K562 (cell line): ENCODE measurements at regions not wholly inside any gene's neighbourhood (a gene's known extent, or its start where the extent isn't known, plus 50 kb on each side); places are given as distances from the start of the nearest gene placed in this dataset.

Experiments
- ATAC-seq: fragments of 200-7000 bp; cut with Tn5 transposase; 3 replicates; pipeline ENCODE4 v1.9.1; 2020; ENCODE audit warnings: moderate library complexity
- BruUV-seq: library from RNA; stranded (reverse); fragments of 400-500 nt; replicated peaks from 2 replicates; lab custom pipeline; 2021; lab: Mats Ljungman, UMichigan
- CTCF ChIA-PET: fragments of 300-600 bp; formaldehyde crosslinking; extraction: SDS; loops from one replicate; lab custom pipeline; 2021; ENCODE audit warnings: low intra/inter-chr PET ratio; lab: Yijun Ruan, JAX
- POLR2A ChIA-PET: fragments of 300-600, 350-650 bp; sonication (Branson Sonifier 250); formaldehyde crosslinking; extraction: SDS; loops from one replicate; lab custom pipeline; 2021; ENCODE audit warnings: antibody characterized with exemption, inconsistent platforms; lab: Yijun Ruan, JAX
- DNase-seq, 4 experiments: peaks; one replicate each; pipeline versions ENCODE4 v3.0.0 to v3.0.0-alpha.2; 2011 to 2018; ENCODE audit warnings: low spot score in 3 of 4, mixed read lengths in 3 of 4; ENCODE audit errors: extremely low read depth in 1 of 4
- FAIRE-seq: peaks from 2 replicates; lab custom pipeline; 2011; peaks lifted over from hg19 to GRCh38; lab: Jason Lieb, UNC
- H2AFZ ChIP-seq: 2 replicates; pipeline ENCODE4 v1.6.0; 2011; ENCODE audit warnings: low read depth, low read length, control low read depth, inconsistent platforms
- H3K27ac ChIP-seq: fragments of 200-600 bp; 3 replicates; pipeline ENCODE4 v1.8.0; 2011; ENCODE audit warnings: low read depth, mild to moderate bottlenecking, control low read depth, inconsistent platforms, low read length, moderate library complexity, mixed read lengths; ENCODE audit errors: extremely low read depth
- H3K27me3 ChIP-seq, 2 experiments: fragments of 300-600 bp in 1 of 2; 2 replicates in 1 of 2; 3 replicates in 1 of 2; pipeline versions ENCODE4 v1.6.0 to v1.8.0; 2011; ENCODE audit warnings: inconsistent platforms in 2 of 2, low read length in 2 of 2, mild to moderate bottlenecking in 1 of 2, mixed read lengths in 1 of 2, moderate library complexity in 1 of 2; ENCODE audit not compliant: control insufficient read depth in 2 of 2, insufficient read depth in 2 of 2
- H3K36me3 ChIP-seq: fragments of 300-600 bp; 3 replicates; pipeline ENCODE4 v1.8.0; 2011; ENCODE audit warnings: mild to moderate bottlenecking, low read length, inconsistent platforms; ENCODE audit not compliant: control insufficient read depth, insufficient read depth
- H3K4me1 ChIP-seq, 2 experiments: fragments of 200-600 bp in 1 of 2; replicated peaks in 1 of 2; 2 replicates in 1 of 2; 3 replicates in 1 of 2; pipeline versions ENCODE4 v1.5.1 to v1.8.0; 2011; ENCODE audit warnings: inconsistent platforms in 2 of 2, low read length in 2 of 2, mild to moderate bottlenecking in 1 of 2, mixed read lengths in 1 of 2, moderate library complexity in 1 of 2; ENCODE audit not compliant: control insufficient read depth in 2 of 2, insufficient read depth in 2 of 2
- H3K4me2 ChIP-seq: 2 replicates; pipeline ENCODE4 v1.6.1; 2011; ENCODE audit warnings: low read length, control low read depth, inconsistent platforms, mixed read lengths; ENCODE audit not compliant: insufficient read depth
- H3K4me3 ChIP-seq: fragments of 200-600 bp; sonication (generic), shearing (Covaris generic); 2 replicates; pipeline ENCODE4 v1.5.1; 2016; ENCODE audit warnings: control low read depth, inconsistent platforms
- H3K79me2 ChIP-seq: fragments of 200-600 bp; 3 replicates; pipeline ENCODE4 v1.8.0; 2011; ENCODE audit warnings: low read length, inconsistent platforms; ENCODE audit not compliant: control insufficient read depth, insufficient read depth
- H3K9ac ChIP-seq, 2 experiments: 2 replicates each; pipeline versions ENCODE4 v1.6.0 to v1.6.1; 2011; ENCODE audit warnings: low read depth in 2 of 2, low read length in 2 of 2, control low read depth in 1 of 2, inconsistent platforms in 1 of 2, mild to moderate bottlenecking in 1 of 2, mixed read lengths in 1 of 2; ENCODE audit not compliant: insufficient read depth in 1 of 2
- H3K9me1 ChIP-seq: one replicate; pipeline ENCODE4 v1.6.0; 2011; ENCODE audit warnings: inconsistent platforms, mild to moderate bottlenecking, low read length, moderate library complexity; ENCODE audit not compliant: control insufficient read depth, insufficient read depth
- H3K9me3 ChIP-seq: replicated peaks from 2 replicates; pipeline ENCODE4 v1.5.1; 2011; ENCODE audit warnings: low read depth, low read length, inconsistent platforms; ENCODE audit not compliant: control insufficient read depth, insufficient read depth
- H4K20me1 ChIP-seq: replicated peaks from 2 replicates; pipeline ENCODE4 v1.6.1; 2011; ENCODE audit warnings: low read length, inconsistent platforms, mixed read lengths; ENCODE audit not compliant: control insufficient read depth, insufficient read depth
- ARID2 ChIP-seq: fragments of 450-650 bp; IDR thresholded peaks from 2 replicates; pipeline ENCODE4 v1.6.1; 2017; ENCODE audit warnings: antibody characterized with exemption, mild to moderate bottlenecking
- CBFA2T2 ChIP-seq: fragments of 450-650 bp; conservative IDR thresholded peaks from 2 replicates; pipeline ENCODE4 v1.6.1; 2017; ENCODE audit warnings: mild to moderate bottlenecking
- GABPB2 ChIP-seq: fragments of 250-450 bp; sonication (Bioruptor Pico); conservative IDR thresholded peaks from 2 replicates; pipeline ENCODE4 v1.5.1; 2021; ENCODE audit warnings: mild to moderate bottlenecking
- HNRNPL ChIP-seq: fragments of 200-400 bp; formaldehyde crosslinking; IDR thresholded peaks from 2 replicates; pipeline ENCODE4 v1.6.1; 2017; ENCODE audit warnings: low read depth, mild to moderate bottlenecking, low read length
- MTA3 ChIP-seq: fragments of 450-650 bp; formaldehyde crosslinking; IDR thresholded peaks from 2 replicates; pipeline ENCODE4 v1.6.1; 2017; ENCODE audit warnings: mild to moderate bottlenecking, borderline replicate concordance
- NR4A1 ChIP-seq, 2 experiments: fragments of 250-450 bp in 1 of 2; fragments of 450-650 bp in 1 of 2; sonication (Bioruptor Pico) in 1 of 2; IDR thresholded peaks; 2 replicates each; pipeline versions ENCODE4 v1.4.0 to v1.6.1; 2016 to 2020; ENCODE audit warnings: mild to moderate bottlenecking in 2 of 2, missing compliant biosample characterization in 1 of 2, missing genetic modification characterization in 1 of 2, moderate library complexity in 1 of 2
- PHTF2 ChIP-seq: fragments of 250-450 bp; sonication (Bioruptor Pico); IDR thresholded peaks from 2 replicates; pipeline ENCODE4 v1.5.0; 2021; ENCODE audit warnings: mild to moderate bottlenecking
- POLR2AphosphoS2 ChIP-seq: IDR thresholded peaks from 2 replicates; pipeline ENCODE4 v1.6.1; 2012; ENCODE audit warnings: low read length, improper control_type of control experiment
- SIN3B ChIP-seq: fragments of 450-650 bp; IDR thresholded peaks from 2 replicates; pipeline ENCODE4 v1.6.1; 2017; ENCODE audit warnings: low read depth, mild to moderate bottlenecking, moderate library complexity
- ZNF57 ChIP-seq: fragments of 450-650 bp; formaldehyde crosslinking; IDR thresholded peaks from 2 replicates; pipeline ENCODE4 v1.4.0; 2020; ENCODE audit warnings: mild to moderate bottlenecking, moderate library complexity
- ZNF589 ChIP-seq: fragments of 200-800 bp; sonication (Bioruptor generic); IDR thresholded peaks from 2 replicates; pipeline ENCODE4 v1.6.1; 2016; ENCODE audit warnings: low read depth, missing genetic modification characterization, missing compliant biosample characterization
- ZNF668 ChIP-seq: fragments of 250-450 bp; sonication (Bioruptor Pico); IDR thresholded peaks from 2 replicates; pipeline ENCODE4 v1.8.0; 2022; ENCODE audit warnings: mild to moderate bottlenecking, inconsistent platforms
- WGBS: fragments of 100-300 bp; shearing (Covaris generic); methylation state at CpG from one replicate; pipeline ENCODE4 v1.1.6; 2016; ENCODE audit warnings: low coverage, mixed read lengths; ENCODE audit not compliant: insufficient coverage; ENCODE audit errors: missing lambda C conversion rate; 5-methylcytosine and 5-hydroxymethylcytosine counted together
- in situ Hi-C: fragments of 300-500 bp; cut with MboI; formaldehyde crosslinking; loops from 4 replicates; pipeline ENCODE4 v1.15.0; 2018; ENCODE audit warnings: inconsistent platforms, mixed read lengths
- intact Hi-C: fragments of 100-400 bp; cut with micrococcal nuclease; formaldehyde crosslinking; loops from 2 replicates; pipeline ENCODE4 v1.14.2; 2022
- TF ChIP-seq, protein P1 (sequence below): fragments of 250-450 bp; sonication (Bioruptor Pico); IDR thresholded peaks from 2 replicates; pipeline ENCODE4 v1.5.1; 2021; ENCODE audit warnings: mild to moderate bottlenecking
- TF ChIP-seq, protein P2 (sequence below): sonication (generic); IDR thresholded peaks from 2 replicates; pipeline ENCODE4 v1.6.1; 2016
- TF ChIP-seq, protein P3 (sequence below): sonication (generic); formaldehyde crosslinking; IDR thresholded peaks from 2 replicates; pipeline ENCODE4 v1.8.1; 2023; ENCODE audit warnings: mild to moderate bottlenecking, missing genetic modification reagents

DNA sequence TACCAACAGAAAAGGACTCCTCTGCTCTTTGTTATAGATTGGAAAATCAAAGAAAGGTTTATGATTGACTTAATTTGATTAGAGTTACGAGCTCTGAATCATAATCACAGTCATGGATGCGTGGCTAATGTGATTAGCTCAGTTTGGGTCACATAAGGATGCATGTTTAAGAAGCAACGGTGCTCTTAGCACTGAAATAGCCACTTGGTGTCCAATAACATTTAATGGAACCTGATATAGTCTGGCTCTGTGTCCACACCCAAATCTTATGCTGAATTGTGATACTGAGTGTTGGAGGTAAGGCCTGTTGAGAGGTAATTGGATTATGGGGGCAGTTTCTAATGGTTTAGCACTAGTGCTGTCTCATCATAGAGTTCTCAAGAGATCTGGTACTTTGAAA, 501.6 kb downstream of the SLC6A15 start:
- in situ Hi-C loops: no loop called here
- no peak overlapping the region for H3K9ac ChIP-seq
- intact Hi-C loops: no loop called here
- H3K27ac ChIP-seq: no peak overlapping the region
- H3K4me2 ChIP-seq: no peak overlapping the region
- H4K20me1 ChIP-seq: no peaks in the 10 kb centered on the region
- H3K4me1 ChIP-seq: no peaks in the 10 kb centered on the region
- CTCF ChIA-PET: no interaction called here
- no peaks in the 10 kb centered on the region for H3K9me3 ChIP-seq
- no peak overlapping the region for H2AFZ ChIP-seq
- H3K79me2 ChIP-seq: no peaks in the 10 kb centered on the region
- DNase-seq (no peak), ATAC-seq (no peak), FAIRE-seq (no peak)
- no peaks in the 10 kb centered on the region for H3K9me1 ChIP-seq
- BruUV-seq: no TSS peak
- no peaks in the 10 kb centered on the region for H3K36me3 ChIP-seq
- 2% methylated on average over 3 of the region's 3 CpGs for WGBS
- no peaks in the 10 kb centered on the region for H3K27me3 ChIP-seq
- POLR2A ChIA-PET: no interaction called here
- no peak overlapping the region for H3K4me3 ChIP-seq
- no peak for TF ChIP-seq CBFA2T2
- TF ChIP-seq HNRNPL: no peak
- TF ChIP-seq ZNF57 (CRISPR knock-in tag): no peak
- TF ChIP-seq MTA3: no peak
- no peak for TF ChIP-seq NR4A1 (CRISPR knock-in tag; IDR thresholded peaks at IDR 0.05)
- TF ChIP-seq NR4A1 (tag; IDR thresholded peaks at IDR 0.05): no peak
- no peak for TF ChIP-seq SIN3B
- no peak for TF ChIP-seq ZNF589
- TF ChIP-seq, all 486 proteins: peak for 0

DNA sequence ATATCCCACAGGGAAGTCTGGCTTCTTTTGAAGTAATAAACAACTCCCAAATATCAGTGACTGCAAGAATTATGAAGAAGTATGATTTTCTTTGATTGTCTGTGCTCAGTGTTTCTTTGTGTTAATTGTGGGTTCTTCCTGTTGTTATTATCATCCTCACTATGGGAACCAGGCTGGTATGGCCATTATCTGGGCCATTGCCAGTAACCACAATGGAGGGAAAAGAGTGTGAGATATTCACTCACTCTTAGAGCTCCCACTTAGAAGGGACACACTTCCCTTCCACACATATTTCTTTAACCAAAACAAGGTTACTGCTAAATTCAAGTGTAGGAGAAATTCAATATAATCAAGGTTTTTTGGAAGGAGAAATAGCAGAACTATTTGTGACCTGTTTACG, 503.7 kb downstream of the SLC6A15 start:
- in situ Hi-C loops (no loop called here), intact Hi-C loops (no loop called here)
- no peak overlapping the region for H3K4me3 ChIP-seq
- ChIA-PET CTCF (no interaction called here), POLR2A (no interaction called here)
- ATAC-seq (no peak), DNase-seq (no peak), FAIRE-seq (no peak)
- WGBS: 0% methylated on average over 1 of the region's 1 CpG
- H3K27ac ChIP-seq: no peak overlapping the region
- H3K4me1 ChIP-seq: no peaks in the 10 kb centered on the region
- no peaks in the 10 kb centered on the region for H4K20me1 ChIP-seq
- H3K4me2 ChIP-seq: no peak overlapping the region
- no peak overlapping the region for H2AFZ ChIP-seq
- no peaks in the 10 kb centered on the region for H3K36me3 ChIP-seq
- H3K27me3 ChIP-seq: no peaks in the 10 kb centered on the region
- no peaks in the 10 kb centered on the region for H3K9me3 ChIP-seq
- no peak overlapping the region for H3K9ac ChIP-seq
- no peaks in the 10 kb centered on the region for H3K79me2 ChIP-seq
- no TSS peak for BruUV-seq
- H3K9me1 ChIP-seq: no peaks in the 10 kb centered on the region
- TF ChIP-seq ARID2 (no peak), GABPB2 (CRISPR knock-in tag) (no peak), ZNF668 (CRISPR knock-in tag) (no peak), POLR2AphosphoS2 (no peak), PHTF2 (CRISPR knock-in tag) (no peak)
- TF ChIP-seq, protein P1, sequence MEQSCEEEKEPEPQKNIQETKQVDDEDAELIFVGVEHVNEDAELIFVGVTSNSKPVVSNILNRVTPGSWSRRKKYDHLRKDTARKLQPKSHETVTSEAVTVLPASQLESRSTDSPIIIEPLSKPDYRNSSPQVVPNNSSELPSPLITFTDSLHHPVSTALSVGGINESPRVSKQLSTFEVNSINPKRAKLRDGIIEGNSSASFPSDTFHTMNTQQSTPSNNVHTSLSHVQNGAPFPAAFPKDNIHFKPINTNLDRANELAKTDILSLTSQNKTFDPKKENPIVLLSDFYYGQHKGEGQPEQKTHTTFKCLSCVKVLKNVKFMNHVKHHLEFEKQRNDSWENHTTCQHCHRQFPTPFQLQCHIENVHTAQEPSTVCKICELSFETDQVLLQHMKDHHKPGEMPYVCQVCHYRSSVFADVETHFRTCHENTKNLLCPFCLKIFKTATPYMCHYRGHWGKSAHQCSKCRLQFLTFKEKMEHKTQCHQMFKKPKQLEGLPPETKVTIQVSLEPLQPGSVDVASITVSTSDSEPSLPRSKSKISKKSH (CRISPR knock-in tag): no peak
- TF ChIP-seq, protein P2, sequence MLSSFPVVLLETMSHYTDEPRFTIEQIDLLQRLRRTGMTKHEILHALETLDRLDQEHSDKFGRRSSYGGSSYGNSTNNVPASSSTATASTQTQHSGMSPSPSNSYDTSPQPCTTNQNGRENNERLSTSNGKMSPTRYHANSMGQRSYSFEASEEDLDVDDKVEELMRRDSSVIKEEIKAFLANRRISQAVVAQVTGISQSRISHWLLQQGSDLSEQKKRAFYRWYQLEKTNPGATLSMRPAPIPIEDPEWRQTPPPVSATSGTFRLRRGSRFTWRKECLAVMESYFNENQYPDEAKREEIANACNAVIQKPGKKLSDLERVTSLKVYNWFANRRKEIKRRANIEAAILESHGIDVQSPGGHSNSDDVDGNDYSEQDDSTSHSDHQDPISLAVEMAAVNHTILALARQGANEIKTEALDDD: no peak
- TF ChIP-seq, protein P3, sequence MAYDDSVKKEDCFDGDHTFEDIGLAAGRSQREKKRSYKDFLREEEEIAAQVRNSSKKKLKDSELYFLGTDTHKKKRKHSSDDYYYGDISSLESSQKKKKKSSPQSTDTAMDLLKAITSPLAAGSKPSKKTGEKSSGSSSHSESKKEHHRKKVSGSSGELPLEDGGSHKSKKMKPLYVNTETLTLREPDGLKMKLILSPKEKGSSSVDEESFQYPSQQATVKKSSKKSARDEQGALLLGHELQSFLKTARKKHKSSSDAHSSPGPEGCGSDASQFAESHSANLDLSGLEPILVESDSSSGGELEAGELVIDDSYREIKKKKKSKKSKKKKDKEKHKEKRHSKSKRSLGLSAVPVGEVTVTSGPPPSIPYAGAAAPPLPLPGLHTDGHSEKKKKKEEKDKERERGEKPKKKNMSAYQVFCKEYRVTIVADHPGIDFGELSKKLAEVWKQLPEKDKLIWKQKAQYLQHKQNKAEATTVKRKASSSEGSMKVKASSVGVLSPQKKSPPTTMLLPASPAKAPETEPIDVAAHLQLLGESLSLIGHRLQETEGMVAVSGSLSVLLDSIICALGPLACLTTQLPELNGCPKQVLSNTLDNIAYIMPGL (CRISPR knock-in tag): no peak
